ENCODE measurements at regions not wholly inside any gene's neighbourhood (a gene's known extent, or its start where the extent isn't known, plus 50 kb on each side); places are given as distances from the start of the nearest gene placed in this dataset.

DNA sequence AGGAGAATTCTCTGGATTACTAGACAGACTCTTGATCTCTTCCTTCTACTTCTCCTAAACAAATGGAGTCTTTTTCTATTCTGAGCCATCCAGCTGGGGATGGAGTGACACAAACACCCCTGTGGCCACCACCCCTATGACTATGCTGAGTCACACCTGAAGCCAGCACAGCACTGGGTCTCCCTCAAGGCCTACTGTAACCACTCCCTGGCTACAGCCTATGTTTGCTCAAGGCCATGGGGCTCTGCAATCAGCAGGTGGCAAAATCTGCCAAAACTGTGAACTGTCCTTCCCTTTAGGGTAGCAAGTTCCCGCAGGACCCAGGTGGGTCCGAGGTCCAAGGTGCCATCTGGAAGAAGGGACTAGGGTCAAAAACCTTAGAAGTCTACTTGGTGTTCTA, 132.3 kb downstream of the TINAG start:
- no peak for DNase-seq (ENCODE audit: low read depth)

DNA sequence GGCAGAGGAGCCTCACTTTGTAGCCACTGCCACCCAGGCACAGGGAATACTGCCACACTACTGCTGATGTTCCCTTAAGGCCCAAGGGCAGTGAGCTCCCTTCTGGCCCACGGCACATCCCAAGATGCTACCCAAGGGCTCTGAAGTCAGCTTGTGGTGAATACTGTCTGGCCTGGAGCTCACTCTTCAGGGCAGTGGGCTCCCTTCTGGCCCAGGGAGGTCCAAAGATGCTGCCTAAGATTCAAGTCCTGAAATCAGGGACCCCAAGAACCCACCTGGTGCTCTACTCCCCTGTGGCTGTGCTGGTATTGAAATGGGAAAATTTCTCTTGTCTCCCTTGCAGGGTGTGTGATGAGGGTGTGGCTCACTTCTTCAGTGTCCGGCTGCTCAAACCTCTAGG, 132.8 kb downstream of the TINAG start:
- DNase-seq (ENCODE audit: low read depth): no peak

DNA sequence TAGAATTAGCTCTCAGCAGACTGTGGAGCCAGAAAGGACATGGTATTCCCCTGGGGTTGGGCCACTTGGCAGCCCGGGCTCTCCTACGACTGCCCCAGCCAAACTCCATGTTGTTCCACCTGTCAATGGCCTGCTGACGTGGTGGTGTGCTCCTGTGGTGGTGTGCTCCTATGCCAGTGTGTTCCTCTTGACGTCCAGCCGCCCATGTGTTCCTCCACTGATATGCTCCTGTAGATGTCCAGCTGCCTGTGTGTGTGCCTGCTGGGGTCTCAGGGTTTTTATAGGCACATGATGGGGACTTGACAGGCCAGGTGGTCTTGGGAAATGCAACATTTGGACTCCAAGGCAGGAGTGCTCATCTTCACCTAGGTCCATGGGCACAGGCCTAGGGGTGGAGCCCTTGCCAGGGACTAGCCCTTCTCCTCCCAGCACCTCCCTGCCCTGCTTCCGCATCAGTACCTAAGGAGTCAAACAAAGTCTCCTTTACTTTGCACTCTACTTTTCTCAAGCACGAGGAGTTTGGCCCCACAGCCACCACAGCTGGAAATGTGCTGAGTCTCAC, 133.5 kb downstream of the TINAG start:
- no peak for DNase-seq (ENCODE audit: low read depth)

DNA sequence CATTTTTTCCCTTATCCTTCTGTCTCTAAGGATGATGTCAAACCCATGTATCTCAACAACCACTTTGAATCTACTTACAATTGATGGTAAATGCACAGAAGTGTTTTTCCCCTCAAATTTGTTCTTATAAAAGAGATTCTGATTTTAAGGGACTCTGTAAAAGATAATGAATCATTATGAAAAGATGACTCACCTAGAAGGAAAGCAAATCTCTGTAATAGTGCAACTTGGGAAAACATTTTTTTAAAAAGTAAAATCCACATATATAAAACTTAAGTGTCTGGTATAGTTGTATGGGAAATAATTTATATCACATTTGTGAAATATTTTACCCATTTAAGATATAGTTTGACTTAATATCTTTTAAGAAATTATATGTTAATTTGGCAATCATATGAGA, 137.0 kb downstream of the TINAG start:
- no peak for DNase-seq (ENCODE audit: low read depth)

DNA sequence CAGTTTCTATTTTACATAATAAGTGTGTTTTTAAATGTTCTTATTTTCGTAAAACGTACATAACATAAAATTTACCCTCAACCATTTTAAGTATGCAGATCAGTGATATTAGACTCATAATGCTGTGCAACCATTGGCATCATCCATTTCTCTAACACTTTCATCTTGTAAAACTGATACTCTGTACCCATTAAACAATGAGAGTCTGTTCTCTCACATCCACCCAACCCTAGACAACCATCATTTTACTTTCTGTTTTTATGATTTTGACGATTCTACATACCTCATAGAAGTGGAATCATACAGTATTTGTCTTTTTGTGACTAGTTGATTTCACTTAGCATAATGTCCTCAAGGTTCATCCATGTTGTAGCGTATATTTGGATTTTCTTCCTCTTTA, 140.4 kb downstream of the TINAG start:
- no peak for DNase-seq (ENCODE audit: low read depth)

DNA sequence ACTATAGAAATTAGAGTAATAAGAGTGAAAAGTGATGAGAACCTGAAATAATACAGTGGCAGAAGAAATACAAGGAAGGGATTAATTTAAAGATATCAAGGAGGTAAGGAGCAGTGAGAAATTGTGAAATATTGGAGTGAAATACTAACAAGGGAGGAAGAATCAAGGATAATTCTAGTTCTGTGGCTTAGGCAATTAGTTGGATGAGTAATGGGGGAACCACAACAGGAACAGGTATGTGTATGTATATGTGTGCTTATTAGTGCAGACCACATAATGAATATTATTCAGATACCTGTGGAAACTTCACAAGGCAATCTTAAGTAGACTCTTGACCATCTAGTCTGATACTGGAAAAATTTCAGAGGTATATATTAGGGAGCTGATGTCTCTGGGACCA, 143.3 kb downstream of the TINAG start:
- DNase-seq (ENCODE audit: low read depth): no peak

DNA sequence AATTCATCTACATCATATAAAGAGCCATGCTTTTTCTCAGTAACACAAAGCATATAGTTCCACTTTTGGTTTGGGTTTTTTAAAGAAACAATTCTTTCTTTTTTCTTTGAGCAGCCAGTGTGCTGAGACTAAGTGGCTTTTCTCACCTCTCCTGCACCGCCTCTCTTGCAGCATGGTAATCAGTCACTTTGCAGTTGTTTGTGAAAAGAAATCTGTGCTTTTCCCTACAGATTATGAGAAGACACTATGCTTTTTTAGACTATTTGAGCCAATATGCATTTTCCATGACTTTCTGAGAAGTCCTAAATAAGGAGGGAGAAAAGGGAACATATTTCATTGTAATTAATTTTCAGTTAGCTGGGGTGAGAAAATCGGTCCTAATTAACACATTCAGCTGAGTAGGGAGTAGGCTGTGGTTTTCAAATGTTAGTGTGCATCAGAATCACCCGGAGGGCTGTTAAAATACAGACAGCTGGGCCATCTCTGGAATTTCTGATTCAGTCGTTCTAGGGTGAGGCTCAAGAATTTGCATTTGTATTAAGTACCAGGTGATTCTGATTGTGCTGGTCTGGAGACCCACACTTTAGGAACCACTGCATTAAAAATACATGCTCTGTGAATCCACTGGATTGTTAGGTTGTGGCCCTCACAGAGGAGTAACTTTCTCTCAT, 155.2 kb downstream of the TINAG start:
- DNase-seq (ENCODE audit: low read depth): no peak

DNA sequence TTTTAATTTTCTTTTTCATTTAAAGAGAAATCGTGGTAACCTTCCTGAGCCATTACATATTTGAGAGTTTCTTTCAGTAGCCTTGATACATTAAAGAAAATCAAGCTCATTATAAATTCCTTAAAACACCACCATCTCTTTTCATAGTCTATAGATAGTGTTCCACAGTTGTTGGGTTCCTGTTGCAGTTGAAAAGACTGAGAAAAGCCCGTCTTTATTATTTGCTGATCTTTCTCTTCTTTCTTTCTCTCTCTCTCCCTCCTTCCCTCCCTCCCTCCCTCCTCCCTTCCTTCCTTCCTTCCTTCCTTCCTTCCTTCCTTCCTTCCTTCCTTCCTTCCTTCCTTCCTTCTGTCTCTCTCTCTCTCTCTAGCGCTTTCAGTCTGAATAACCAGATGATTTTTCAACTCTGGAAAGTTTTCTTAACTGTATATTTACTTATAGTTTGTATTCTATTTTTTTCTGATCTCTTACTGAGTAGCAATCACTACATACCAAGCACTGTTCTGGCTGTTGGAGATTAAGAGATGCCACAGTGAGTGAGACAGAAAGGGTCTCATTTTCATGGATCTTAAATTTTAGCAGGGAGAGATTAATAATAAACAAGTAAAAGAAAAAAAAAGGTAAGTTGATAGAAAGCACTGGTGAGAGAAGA, 157.5 kb downstream of the TINAG start:
- DNase-seq (ENCODE audit: low read depth): no peak

DNA sequence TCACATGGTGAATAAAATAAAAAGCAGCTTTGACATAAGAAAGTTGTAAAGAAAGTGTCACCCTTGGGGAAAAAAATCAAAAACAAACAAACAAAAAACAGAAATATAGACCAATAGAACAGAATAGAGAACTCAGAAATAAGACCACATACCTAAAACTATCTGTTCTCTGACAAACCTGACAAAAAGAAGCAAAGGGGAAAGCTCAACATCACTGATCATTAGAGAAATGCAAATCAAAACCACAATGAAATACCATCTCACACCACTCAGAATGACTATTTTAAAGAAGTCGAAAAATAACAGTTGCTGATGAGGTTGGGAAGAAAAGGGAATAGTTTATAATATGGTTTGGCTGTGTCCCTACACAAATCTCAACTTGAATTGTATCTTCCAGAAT, 159.1 kb downstream of the TINAG start:
- no peak for DNase-seq (ENCODE audit: low read depth)

DNA sequence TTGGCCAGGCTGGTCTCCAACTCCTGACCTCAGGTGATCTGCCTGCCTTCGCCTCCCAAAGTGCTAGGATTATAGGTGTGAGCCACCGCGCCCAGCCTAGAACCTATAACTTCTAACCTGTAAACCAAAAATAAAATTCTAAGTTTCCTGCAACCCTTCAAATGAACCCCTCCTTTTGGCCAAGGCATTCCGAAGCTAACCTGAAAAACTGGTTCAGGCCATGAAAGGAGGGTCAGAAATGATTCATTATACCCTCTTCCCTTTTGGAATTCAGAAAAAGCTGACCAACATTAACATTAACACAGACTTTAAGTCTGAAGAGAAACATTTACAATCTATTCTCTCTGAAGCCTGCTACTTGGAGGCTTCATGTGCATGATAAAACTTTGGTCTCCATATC, 165.1 kb downstream of the TINAG start:
- DNase-seq (ENCODE audit: low read depth): no peak

DNA sequence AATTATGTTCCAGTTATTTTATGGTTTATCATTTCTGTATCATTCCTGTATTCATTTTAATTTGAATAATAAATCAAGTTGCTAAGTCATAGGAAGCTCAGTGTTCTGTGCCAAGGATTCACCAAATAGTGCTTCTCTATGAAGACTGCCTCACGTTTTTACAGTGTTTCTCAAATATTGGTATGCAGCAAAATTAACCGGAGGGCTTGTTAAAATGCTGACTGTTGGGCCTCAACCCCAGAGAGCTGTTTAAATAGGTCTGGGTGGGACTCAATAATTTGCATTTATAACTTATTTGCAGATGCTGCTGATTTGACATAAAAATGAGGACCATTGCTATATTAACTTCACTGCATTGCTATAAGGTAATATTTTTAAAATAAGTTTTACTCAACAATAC, 166.7 kb downstream of the TINAG start:
- DNase-seq (ENCODE audit: low read depth): no peak

DNA sequence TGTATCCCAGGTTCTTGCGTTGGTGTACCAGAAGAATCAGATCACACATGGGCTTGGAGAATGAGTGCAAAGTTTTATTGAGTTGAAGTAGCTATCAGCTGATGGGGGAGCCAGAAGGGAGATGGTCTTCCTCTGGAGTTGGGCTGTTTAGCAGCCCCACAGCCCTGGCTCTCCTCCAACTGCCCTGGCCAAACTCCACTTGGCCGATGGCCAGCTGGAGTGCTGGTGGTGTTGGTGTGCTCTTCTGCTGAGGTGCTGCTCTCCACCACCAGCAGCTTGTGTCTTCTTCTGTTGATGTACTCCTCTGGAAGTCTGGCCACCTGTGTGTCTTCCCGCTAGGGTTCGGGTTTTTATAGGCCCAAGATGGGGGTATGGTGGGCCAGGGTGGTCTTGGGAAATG, 172.8 kb downstream of the TINAG start:
- DNase-seq (ENCODE audit: low read depth): no peak

DNA sequence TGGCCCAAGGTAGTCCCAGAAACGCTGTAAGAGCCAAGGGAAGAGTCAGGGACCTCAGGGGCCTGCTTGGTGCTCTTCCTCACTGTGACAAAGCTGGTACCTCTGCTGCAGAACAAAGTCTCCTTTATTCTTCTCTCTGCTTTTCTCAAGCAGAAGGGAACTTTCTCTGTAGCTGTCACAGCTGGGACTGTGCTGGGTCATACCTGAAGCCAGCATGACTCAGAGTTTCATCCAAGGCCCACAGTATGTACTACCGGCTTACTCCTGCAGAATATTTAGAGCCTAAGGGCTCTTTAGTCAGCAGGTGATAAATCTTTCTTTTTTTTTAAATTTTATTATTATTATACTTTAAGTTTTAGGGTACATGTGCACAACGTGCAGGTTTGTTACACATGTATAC, 183.2 kb downstream of the TINAG start:
- DNase-seq (ENCODE audit: low read depth): no peak

DNA sequence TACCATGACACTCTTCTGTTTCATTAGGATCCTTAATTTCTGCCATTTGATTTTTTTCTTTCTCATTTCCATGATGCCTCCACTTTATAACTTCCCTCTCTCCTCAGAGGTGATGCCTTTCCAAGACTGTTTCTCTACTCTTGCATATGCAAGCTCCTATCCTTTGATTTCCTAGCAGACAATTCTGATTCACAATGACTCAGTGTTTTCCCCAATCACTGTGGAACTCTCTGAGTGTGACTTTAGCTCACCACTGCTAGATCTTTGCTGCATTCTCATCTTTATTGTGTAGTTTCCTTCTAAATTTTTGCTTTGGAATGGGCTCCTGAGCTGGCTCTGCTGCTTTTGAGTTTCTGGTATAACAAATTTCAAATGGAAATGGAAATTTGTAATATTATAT, 184.9 kb downstream of the TINAG start:
- DNase-seq (ENCODE audit: low read depth): peak; percentile 40

DNA sequence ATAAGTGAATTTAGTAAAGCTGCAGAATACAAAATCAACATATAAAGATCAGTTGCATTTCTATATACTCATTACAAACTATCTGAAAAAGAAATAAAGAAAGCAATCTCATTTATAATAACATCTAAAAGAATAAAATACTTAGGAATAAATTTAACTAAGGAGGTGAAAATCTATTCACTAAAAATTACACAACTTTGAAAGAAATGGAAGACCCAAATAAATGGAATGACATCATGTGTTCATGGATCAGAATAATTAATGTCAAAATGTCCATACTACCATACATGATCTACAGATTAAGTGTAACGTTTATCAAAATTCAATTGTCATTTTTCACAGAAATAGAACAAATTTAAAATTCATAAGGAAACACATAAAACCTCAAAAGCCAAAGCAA, 194.9 kb downstream of the TINAG start:
- no peak for DNase-seq (ENCODE audit: low read depth)

DNA sequence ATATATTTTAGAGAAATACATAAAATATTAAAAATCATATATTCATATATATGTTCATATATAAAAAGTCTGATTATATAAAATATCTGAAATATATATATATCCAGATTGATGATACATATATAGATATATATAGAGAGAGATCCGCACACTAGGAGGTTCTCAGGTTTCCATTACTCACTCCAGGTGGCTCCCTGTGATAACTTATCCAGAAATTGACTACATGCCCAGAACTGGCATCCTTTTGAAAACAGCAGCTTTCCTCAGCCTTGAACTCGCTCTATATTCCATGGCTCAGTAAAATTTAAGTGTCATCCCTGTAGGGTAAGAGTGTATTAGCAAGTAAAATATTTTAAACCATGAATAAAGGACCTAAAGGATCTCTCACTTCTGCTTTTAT, 206.8 kb downstream of the TINAG start:
- DNase-seq (ENCODE audit: low read depth): no peak

DNA sequence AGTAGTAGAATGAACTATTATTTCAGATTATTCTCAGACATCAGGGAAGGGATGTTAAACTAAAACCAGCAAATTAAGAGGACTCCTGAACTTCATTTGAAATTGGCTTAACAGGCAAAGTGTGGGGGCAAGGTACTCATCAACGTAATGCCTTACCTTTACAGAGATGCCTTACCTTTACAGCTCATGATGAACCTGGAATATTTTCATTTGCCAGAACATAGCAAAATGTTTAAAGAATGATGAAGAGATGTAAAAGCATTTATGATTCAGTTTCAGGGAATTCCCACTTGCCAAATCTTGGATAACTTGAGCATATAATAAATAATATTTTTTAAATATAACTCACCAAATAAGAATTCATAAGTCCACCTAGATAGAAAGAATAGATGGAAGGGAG, 207.5 kb downstream of the TINAG start:
- DNase-seq (ENCODE audit: low read depth): no peak

DNA sequence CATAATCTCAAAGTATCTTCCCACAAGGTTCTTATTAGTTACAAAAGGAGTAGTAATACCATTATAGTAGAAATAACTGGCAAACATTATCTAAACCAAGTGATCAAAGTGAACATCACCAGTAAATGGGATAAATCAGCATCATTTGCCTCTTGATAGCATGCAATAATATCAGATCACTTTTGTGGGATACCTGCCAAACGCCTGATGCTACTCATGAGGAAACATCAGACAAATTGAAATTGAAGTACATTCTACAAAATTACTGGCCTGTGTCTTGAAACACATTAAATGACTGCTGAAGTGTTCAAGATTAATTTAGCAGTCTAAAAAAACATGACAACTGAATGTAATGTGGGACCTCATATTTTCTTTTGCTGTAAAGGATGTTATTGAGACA, 208.1 kb downstream of the TINAG start:
- DNase-seq (ENCODE audit: low read depth): no peak

DNA sequence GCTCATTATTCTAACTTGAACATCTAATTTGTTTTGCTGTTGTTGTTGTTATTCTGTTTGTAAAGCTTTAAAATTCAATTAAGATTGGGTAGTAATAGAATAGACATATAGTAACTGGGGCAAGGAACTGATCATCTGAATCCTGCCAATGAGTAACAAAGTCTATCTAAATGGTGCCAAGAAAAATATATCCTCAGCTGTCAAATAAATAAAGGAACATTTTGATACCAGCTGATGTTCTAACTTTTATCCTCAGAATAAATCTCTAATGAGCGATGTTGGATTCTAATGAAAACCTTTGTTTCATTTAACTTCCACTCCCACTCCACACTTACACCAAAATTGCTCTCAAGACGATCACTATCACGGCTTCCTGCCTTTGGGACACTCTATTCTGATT, 210.9 kb downstream of the TINAG start:
- DNase-seq (ENCODE audit: low read depth): no peak

DNA sequence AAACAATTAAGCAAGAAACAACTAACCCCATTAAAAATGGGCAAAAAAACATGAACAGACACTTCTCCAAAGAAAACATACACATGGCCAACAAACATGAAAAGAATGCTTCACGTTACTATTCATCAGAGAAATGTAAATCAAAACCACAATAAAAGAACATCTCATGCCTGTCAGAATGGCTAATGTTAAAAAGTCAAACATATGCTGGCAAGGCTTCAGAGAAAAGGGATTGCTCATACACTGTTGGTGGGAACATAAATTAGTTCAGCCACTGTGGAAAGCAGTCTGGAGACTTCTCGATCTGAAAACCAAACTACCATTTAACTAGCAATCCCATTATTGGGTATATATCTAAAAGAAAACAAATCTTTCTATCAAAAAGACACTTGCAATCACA, 217.5 kb downstream of the TINAG start:
- peak; percentile 44 for DNase-seq (ENCODE audit: low read depth)

DNA sequence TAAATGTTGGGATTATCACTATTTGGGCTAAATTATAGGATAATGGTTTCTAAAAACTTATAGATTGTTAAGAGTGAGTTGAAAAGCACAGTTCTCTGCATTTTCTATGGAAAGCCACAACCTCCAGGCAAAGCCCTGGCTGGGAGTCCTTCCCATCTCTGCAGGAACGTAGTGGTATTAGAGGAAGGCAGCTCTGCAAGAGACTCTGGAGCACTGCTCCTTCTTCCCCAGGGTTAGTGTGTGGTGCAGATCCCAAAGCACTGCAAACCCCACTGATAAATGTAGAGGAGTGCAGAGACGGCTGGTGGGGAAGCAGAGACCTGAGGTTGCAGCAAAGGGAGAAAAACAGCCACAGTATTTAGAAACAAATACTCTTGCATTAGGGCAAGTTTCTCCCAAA, 225.3 kb downstream of the TINAG start:
- no peak for DNase-seq (ENCODE audit: low read depth)

DNA sequence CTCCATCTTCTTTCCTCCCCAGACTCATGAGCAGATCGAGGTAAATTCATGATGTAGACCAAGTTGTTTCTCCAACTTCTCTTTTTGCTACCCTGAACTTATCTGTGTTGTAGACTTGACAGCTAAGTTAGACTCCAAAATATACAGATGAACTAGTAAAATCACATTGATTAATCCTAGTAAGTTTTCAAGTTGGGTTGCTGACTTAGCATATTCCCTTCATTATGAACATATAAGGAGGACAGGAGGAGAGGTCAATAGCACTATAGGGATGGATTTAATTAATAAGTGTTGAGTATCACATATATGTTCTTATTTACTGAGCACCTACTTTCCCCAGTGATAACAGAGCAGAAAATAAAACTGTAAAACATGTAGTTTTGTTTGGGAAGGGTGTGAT, 227.3 kb downstream of the TINAG start:
- no peak for DNase-seq (ENCODE audit: low read depth)

DNA sequence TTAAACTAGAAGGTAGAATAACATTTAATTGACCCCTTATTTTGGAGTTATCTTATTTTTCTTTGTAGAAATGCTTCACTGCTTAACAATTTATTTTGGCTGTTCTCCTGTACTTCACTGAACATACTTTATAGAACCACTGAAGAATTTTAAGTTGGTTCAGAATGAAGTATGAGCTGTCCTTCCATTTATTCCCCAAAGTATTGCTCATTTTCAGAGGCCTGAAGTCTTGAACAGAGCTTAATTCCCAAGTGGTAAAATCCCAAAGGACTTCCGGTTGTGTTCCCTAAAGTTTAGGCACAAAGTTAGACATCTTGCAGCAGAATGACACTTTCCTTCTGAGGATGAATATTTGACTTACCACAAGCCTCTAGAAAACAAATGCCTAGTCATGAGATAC, 233.3 kb downstream of the TINAG start:
- no peak for DNase-seq (ENCODE audit: low read depth)

DNA sequence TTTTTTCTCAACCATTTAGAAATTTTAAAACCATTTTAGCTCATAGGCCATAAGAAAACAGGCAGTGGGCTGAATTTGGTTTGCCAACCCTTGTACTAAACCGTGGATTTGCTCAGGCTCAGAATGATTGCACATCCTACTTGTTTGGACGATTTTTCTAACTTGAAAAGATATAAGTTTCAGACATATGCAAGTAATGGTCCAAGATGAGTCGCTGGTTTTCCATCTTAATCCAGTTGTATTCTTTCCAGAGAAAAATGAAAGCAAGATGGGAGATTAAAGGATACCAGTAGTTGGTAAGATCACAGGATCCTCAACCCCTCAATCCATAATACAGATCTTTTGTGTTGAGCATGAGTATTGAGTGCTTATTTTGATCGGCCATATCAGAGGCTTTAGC, 250.9 kb downstream of the TINAG start:
- no peak for DNase-seq (ENCODE audit: low read depth)
